HG02763 (cell line): ENCODE measurements at regions not wholly inside any gene's neighbourhood (a gene's known extent, or its start where the extent isn't known, plus 50 kb on each side); places are given as distances from the start of the nearest gene placed in this dataset.

Experiments
- ATAC-seq: cut with Tn5 transposase; IDR thresholded peaks from one replicate; pipeline ENCODE4 v1.9.1; 2021; ENCODE audit warnings: mild to moderate bottlenecking, moderate library complexity; ENCODE audit not compliant: unreplicated experiment

DNA sequence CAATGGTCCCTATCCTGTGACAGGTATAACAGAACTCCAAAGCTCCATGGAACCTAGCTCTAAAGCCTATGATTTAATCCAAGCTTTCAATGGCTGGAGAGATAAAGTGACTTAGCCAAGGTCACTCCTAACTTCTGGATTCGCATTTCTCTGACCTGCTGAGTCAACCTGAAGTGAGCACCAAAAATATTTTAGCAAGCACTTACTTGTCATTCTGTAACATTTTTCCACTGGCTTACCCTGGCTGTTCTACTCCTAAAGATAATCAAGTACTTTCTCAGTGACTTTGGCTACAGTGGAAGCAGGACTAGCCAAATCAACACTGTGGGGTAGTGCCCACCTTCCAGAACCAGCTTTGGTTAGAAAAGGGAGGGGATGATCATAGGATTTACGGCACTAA, 188.3 kb downstream of the OGFRL1 start:
- no peak for ATAC-seq

DNA sequence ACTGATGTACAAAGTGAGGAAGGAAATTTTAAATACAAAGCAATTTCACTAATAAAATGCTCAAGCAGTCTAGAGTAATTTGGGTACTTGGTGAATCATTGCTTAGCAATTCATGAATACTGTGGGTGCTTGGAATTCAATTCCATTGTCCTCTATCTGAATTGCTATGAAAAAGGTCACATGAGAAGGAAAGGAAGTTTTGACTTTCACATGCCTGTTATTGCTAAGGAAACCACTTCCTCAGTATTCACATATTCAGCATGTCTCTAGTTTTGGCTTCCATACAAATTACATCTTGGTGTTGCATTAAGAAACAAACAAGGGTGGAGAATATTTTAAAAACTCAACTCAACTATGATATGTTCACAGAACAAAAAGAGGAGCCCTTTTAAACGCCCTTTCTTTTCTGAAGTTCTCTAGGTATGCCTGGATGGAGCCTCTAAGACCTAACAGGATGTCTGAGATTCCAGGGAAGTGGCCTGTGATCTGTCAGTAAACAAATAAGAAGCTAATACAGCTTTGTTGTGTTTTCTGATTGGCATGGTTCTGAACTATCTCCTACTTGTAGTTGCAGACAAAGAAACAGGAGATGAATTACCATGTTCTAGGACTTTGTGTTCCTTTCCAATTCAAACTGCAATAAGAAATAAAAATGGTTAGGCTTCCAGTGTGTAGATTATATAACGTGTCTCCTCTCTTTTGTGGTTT, 190.4 kb downstream of the OGFRL1 start:
- no peak for ATAC-seq

GRCh38 chr6:71480577-71480976, 192.0 kb downstream of the OGFRL1 start:
- no peak for ATAC-seq

- ATAC-seq = no peak
Observed at GRCh38 chr6:71481011-71481410, 192.4 kb downstream of the OGFRL1 start.

DNA sequence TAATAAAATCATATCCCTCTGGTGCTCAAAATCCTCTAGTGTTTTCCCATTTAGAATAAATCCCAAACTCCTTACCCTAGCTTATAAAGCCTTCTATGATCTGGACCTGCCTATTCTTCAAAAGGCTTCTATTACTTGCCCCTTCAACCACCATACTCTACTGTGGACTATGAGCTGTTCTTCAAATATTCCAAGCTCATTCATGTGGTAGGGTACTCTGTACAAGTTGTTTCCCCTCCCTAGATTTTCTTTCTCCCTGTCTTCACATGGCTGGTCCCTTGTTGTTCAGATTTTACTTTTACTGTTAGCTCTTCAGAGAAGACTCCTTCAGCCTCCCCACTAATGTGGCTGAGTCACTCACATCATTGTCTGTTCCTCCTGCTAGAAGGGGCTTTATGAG, 193.2 kb downstream of the OGFRL1 start:
- ATAC-seq = no peak

DNA sequence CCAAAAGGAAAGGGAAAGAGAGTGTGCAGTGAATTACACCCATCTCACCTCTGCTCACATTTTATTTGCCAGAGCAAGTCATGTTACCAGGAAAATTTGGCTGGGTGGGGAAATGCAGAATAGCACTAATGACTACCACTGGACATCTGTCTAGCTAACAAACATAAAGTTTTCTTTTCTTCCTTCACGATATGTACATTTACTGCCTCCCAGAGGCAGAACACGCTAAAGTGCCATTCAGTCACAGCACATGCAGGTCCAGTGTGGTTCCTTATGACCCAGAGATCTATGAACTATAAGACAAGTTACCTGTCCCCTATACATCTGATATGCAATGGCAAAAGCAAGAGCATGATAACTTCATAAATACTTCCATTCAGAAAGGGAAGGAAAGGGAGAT, 194.1 kb downstream of the OGFRL1 start:
- no peak for ATAC-seq

- ATAC-seq = no peak
Observed at GRCh38 chr6:71486461-71486860, 197.8 kb downstream of the OGFRL1 start.

GRCh38 chr6:71488186-71488585, 199.6 kb downstream of the OGFRL1 start:
- no peak for ATAC-seq

DNA sequence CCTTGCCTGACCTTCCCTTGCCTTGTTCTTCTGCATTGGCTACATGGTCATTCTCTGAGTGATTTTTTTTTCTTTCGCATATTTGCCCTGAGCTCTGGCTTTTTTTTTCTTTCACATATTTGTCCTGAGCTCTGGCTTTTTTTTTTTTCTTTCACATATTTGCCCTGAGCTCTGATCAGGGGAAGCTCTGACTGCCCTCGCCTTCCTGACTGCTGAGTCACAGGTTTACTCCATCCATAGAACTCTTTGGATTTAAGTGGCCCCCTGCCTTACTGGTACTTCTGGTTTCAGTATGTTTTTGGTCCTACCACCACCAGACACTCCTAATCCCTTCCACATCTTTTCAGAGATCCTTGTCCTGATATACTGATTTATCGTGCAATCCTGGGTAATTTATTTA, 201.1 kb downstream of the OGFRL1 start:
- no peak for ATAC-seq

GRCh38 chr6:71490876-71491275, 202.3 kb downstream of the OGFRL1 start:
- no peak for ATAC-seq

DNA sequence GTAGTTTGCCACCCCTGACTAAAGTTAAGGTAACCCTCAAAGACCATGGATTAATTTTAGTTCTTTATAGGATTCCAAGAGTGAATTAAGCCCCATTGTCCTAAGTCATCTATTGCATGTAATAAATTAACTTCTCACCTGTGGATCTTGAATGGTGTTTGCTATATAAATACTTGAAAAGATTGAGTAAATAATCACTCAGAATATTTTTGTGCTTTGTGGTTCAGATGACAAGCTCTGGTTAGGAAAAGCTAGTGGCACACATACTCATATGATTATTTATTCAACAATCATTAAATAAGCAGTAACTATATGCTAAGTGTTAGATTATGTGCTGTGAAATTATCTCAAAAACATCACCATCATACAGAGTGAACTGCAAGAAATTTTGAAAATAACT, 203.2 kb downstream of the OGFRL1 start:
- ATAC-seq = no peak

- ATAC-seq = no peak
Observed at GRCh38 chr6:71492668-71493067, 204.1 kb downstream of the OGFRL1 start.

DNA sequence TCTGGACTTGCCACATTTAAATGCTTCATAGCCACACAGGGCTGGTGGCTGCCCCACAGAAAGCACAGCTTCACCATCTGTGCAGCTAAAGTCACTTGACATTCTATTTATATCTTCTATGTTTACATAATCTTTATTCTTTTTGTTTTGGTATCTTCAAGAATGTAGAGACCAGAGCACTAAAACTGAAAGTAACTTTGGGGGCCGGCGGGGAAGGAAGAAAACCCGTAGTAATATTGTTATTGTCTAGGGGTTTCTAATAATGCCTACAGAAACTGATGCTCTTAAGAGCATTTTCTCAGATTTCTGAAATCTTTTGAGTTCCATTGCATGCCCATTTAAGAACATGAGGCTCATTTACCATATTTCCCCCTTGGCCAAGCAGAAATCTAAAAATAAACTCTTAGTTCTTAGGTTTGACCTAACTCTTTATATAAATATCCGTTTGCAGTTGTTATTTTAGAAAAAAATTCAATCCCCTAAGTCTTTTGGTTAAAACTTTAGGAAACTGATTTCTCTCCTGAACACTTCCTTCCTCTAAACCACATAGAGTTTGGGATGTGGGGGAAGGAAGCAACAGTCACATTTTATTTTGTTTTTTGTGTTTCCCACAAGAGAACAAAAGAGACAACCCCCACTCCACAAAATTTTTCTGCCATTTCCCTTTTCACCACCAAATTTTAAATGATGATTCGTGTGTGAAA, 207.6 kb downstream of the OGFRL1 start:
- peak; percentile 100 for ATAC-seq

DNA sequence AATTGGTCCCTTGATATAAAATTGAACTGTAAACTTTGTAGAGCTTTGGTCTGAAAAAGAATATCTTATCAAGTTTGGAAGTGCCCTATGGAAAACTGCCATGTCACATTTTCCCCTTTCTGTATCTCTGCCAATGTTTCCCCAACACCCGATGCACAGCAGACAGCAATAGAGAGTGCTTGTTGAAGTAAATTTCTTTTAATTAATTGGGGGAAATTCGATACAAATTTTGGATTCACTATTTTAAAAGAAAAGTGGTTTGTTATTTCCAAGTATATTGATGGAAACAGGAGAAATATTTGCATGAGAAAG, 208.1 kb downstream of the OGFRL1 start:
- no peak for ATAC-seq

- no peak for ATAC-seq
Observed at GRCh38 chr6:71498638-71499037, 210.0 kb downstream of the OGFRL1 start.

- ATAC-seq = no peak
Observed at GRCh38 chr6:71499667-71500066, 211.1 kb downstream of the OGFRL1 start.

GRCh38 chr6:71502168-71502567, 213.6 kb downstream of the OGFRL1 start:
- ATAC-seq = no peak

GRCh38 chr6:71502956-71503355, 214.3 kb downstream of the OGFRL1 start:
- ATAC-seq = no peak

DNA sequence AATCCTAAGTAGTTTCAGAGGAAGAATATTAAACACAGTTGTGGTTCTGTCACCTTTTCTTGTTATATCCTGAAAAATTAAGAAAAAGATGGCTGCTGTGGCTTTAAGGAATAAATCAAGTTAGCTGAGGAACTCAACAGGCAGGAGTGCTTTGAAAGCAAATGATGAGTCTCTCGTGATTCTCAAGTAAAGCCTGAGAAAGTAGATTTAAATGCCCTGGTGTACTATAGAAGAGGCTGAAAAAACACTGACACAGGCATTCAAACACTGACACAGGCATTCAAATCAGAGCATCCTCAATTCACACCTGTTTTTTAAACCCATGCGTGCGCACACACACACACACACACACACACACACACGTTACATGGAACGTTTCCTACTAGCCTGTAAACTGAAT, 218.6 kb downstream of the OGFRL1 start:
- ATAC-seq = no peak

DNA sequence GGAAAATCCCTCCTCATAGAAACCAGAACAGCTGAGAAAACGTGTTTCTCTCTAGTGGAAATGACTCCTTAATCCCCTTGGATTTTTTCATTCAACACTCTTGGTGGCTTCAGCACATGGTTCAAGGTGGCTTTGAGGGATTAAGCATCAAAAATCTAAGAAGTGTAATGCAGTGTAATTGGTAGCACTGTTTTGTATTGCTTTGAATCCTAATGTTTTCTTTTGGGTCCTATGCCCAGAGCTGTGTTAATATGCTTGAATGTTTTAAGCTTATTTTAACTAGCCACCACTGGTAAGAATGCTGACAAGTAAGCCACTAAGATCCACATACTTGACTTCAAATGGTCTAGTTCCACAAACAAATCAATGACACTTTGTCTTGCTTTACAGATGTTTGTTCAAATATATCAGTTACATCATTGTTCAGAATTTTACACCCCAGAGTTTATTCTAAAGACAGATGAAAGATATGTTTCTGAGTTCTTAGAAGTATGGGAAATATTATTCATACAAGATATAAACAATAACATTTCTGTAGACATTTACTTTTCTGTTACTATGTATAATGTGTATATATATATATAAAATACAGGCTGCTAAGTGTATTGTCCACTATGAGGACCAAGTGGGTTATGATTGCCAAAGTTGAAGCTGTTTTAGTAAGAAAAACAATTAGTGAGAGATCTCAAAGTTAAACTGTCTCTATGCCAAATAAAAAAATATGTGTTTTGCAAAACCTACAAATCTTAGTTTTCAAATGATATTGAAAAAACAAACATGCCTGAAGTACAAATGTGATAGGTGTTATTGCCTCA, 220.8 kb downstream of the OGFRL1 start:
- ATAC-seq = no peak

- ATAC-seq = peak; percentile 85
Observed at GRCh38 chr6:71510057-71510713, 221.6 kb downstream of the OGFRL1 start.
